PFSK-1 (cell line): ENCODE measurements at regions not wholly inside any gene's neighbourhood (a gene's known extent, or its start where the extent isn't known, plus 50 kb on each side); places are given as distances from the start of the nearest gene placed in this dataset.
A peak's percentile ranks its signal among the peaks of the same experiment; 100 is the strongest.

Experiments used
- FOXP2 ChIP-seq: optimal IDR thresholded peaks from 2 replicates; pipeline ENCODE3; 2011; ENCODE audit warnings: borderline replicate concordance, control low read depth, inconsistent platforms; ENCODE audit not compliant: insufficient read depth; ENCODE audit errors: extremely low read length, extremely low read depth
- POLR2AphosphoS5 ChIP-seq: IDR thresholded peaks from 2 replicates; pipeline ENCODE4 v1.6.1; 2012; ENCODE audit warnings: low read depth, mild to moderate bottlenecking, control low read depth, low read length, moderate library complexity
- SIN3A ChIP-seq: IDR thresholded peaks from 2 replicates; pipeline ENCODE4 v1.6.1; 2012; ENCODE audit warnings: mild to moderate bottlenecking, low read length, moderate library complexity, borderline replicate concordance; ENCODE audit not compliant: insufficient read depth
- TAF1 ChIP-seq: IDR thresholded peaks from 2 replicates; pipeline ENCODE4 v1.6.1; 2012; ENCODE audit warnings: low read length, control low read depth, borderline replicate concordance; ENCODE audit not compliant: insufficient read depth
- TF ChIP-seq, protein P1 (sequence below), 2 experiments: IDR thresholded peaks; 2 replicates each; pipeline versions ENCODE4 v1.6.1 to v1.8.0; 2011 to 2012; ENCODE audit warnings: low read depth in 2 of 2, low read length in 2 of 2, control low read depth in 1 of 2, inconsistent platforms in 1 of 2, mild to moderate bottlenecking in 1 of 2, moderate library complexity in 1 of 2; ENCODE audit not compliant: insufficient read depth in 1 of 2

DNA sequence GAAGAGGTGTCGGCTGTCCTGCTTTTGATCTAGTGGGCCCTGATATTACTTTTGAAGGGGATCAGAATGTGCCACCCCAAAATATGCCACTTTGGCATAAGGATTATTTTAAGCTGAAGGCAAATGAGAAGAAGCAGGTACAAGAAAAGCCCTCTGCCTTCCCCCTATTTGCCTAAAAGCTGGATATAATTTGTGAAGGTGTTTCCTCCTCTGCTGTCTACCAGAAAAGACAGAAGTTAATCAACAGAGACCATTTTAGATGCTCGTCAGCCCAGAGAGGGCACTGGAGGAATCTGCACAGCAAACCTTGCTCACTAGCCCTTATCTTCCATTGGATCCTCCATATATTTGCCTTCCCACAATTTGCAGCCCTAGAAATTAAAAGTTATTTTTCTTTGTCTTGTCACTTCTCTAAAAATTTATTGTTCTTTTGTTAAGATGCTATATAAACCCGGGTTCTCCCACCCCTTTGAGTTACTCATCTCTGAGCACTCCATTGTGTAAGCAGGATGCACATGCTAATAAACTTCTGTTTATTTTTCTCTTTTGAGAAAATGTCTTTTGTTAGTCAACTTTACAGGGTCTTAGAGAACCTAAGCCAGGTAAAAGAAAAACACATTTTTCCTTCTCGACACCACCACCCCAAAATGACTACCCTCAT lies 163.2 kb upstream of the SLC1A4 start:
- TF ChIP-seq, protein P1, sequence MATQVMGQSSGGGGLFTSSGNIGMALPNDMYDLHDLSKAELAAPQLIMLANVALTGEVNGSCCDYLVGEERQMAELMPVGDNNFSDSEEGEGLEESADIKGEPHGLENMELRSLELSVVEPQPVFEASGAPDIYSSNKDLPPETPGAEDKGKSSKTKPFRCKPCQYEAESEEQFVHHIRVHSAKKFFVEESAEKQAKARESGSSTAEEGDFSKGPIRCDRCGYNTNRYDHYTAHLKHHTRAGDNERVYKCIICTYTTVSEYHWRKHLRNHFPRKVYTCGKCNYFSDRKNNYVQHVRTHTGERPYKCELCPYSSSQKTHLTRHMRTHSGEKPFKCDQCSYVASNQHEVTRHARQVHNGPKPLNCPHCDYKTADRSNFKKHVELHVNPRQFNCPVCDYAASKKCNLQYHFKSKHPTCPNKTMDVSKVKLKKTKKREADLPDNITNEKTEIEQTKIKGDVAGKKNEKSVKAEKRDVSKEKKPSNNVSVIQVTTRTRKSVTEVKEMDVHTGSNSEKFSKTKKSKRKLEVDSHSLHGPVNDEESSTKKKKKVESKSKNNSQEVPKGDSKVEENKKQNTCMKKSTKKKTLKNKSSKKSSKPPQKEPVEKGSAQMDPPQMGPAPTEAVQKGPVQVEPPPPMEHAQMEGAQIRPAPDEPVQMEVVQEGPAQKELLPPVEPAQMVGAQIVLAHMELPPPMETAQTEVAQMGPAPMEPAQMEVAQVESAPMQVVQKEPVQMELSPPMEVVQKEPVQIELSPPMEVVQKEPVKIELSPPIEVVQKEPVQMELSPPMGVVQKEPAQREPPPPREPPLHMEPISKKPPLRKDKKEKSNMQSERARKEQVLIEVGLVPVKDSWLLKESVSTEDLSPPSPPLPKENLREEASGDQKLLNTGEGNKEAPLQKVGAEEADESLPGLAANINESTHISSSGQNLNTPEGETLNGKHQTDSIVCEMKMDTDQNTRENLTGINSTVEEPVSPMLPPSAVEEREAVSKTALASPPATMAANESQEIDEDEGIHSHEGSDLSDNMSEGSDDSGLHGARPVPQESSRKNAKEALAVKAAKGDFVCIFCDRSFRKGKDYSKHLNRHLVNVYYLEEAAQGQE (IDR thresholded peaks at IDR 0.05; ENCODE audit: insufficient read depth in 1 of 2, low read depth in 2 of 2, low read length in 2 of 2), result no peak
- no peak for TF ChIP-seq POLR2AphosphoS5

DNA sequence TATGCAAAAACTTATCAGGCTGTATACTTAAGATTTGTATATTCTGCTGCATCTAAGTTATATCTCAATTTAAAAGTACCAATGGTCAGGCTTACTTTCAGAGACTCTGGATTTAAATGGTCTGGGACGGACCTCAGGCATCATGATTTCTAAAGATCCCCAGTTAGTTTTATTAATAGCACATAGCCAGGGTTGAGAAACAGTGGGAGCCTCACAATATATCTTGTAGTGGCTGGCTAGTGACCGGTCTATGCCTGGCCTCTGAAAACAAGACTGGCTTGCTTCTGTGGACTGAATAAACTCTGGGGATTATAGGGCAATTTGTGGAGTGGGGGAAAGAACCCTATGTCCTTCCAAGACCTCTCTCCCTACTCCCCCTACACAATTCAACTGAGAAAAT lies 162.5 kb upstream of the SLC1A4 start:
- no peak for TF ChIP-seq FOXP2
- no peak for TF ChIP-seq TAF1
- TF ChIP-seq, protein P1 (IDR thresholded peaks at IDR 0.05; ENCODE audit: insufficient read depth in 1 of 2, low read depth in 2 of 2, low read length in 2 of 2), result no peak
- no peak for TF ChIP-seq SIN3A
- TF ChIP-seq POLR2AphosphoS5, result no peak

DNA sequence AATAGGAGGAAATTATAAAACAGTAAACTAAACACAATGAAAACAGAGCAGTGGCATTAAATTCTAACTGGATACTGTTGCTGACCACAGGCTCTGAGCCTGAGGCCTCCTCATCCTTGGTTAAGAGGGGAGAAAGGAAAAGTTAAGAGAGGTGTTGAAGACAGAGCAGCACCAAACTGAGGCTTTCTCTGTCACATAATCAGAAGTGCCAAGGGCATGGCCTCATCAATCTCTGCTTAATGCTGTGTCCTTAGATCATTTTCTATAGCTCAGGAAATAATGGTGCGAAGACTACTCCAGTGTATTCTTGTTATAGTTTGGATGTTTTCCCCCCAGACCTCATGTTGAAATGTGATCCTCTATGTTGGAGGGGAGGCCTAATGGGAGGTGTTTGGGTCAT lies 160.9 kb upstream of the SLC1A4 start:
- no peak for TF ChIP-seq POLR2AphosphoS5
- no peak for TF ChIP-seq FOXP2

DNA sequence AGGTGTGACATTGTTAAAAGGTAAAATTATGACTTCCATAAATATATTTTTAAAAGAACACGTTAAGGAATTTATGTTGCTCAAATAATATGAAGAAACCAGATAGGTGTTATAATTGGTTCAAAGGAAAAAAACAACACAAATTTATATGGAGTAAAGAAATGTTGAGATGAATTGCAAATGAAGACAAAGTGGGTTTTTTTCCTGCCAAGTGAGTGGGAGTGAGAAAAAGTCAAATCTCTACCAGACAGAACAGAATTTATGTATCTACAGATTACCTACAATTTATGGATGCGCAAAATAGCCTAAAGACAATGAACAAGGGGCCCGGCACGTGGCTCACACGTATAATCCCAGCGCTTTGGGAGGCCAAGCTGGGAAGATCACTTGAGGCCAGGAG lies 159.7 kb upstream of the SLC1A4 start:
- TF ChIP-seq FOXP2 (no peak), TAF1 (no peak), POLR2AphosphoS5 (no peak), SIN3A (no peak)
- TF ChIP-seq, protein P1 (IDR thresholded peaks at IDR 0.05; ENCODE audit: insufficient read depth in 1 of 2, low read depth in 2 of 2, low read length in 2 of 2), result no peak

DNA sequence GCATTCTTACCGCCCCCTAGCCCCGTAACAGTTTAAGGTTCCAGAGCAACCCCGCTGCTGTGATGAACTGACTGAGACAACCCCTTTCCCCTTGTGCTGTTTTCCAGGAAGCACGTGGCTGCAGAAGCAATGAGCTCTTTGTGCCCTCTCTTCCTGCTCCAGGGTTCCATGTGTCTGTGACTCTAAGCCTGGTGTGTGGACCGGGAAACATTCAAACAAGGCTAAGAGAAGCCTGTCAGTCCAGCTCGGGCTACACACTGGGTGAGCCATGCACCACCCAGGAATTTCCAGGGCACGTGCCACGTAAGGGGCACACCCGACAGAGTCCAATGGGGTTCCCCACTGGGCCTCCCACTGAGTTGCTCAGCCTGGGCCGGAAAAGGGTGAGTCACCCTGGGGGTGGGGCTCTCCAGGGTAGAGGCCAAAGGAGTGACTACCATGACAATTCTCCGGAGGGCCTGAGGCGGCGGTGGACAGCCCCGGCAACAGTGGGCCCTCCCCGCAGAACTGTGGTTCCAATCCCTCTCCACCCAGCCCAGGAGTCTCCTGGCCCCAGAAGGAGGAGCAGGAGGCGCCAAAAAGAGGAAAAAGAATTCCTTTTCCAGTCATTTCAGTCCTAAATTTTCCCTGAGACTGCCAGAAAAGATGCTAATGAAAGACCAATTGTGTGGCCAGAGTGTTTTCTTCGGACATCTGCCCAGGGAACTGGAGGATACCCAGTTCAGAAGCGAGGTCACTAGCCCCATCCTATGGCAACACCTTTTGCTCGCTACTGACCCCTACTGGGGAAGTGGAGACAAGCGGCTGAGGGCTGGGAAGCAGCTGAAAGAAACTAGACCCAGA lies 157.8 kb upstream of the SLC1A4 start:
- TF ChIP-seq SIN3A (0 out of 2 replicates have a peak, but pooled peaks have one; percentile 44), FOXP2 (no peak), TAF1 (no peak), POLR2AphosphoS5 (no peak)
- TF ChIP-seq, protein P1 (IDR thresholded peaks at IDR 0.05; ENCODE audit: insufficient read depth in 1 of 2, low read depth in 2 of 2, low read length in 2 of 2), result no peak
